ENCODE measurements at regions not wholly inside any gene's neighbourhood (a gene's known extent, or its start where the extent isn't known, plus 50 kb on each side); places are given as distances from the start of the nearest gene placed in this dataset.

- H3F3A ChIP-seq (ENCODE audit: low read depth): no peaks in the 10 kb centered on the region
- no peaks in the 10 kb centered on the region for H4K20me1 ChIP-seq (ENCODE audit: insufficient read depth, low read length, poor library complexity, severe bottlenecking)
- no peak for TF ChIP-seq CTCF (conservative IDR thresholded peaks at IDR 0.05; ENCODE audit: low read length)
- no peak for TF ChIP-seq EZH2phosphoT487 (IDR thresholded peaks at IDR 0.05; ENCODE audit: borderline replicate concordance)
These were observed 253.8 kb upstream of the PLXNA2 start for GRCh38 chr1:208497866-208498541.

GRCh38 chr1:208499026-208499425, 254.8 kb upstream of the PLXNA2 start:
- Histone ChIP-seq H3K9me3 (ENCODE audit: insufficient read depth, low read depth, low read length) (no peaks in the 10 kb centered on the region), H3K9me2 (replicated peaks; ENCODE audit: low read depth, low read length) (no peaks in the 10 kb centered on the region), H3K4me2 (ENCODE audit: low read depth, low read length, poor library complexity, severe bottlenecking) (no peak overlapping the region), H3K79me2 (ENCODE audit: insufficient read depth, low read length) (no peaks in the 10 kb centered on the region), H3K9ac (ENCODE audit: low read depth, low read length, poor library complexity, severe bottlenecking) (no peak overlapping the region), H3K4me1 (ENCODE audit: insufficient read depth, low read length, poor library complexity, severe bottlenecking) (no peaks in the 10 kb centered on the region), H3K4me3 (ENCODE audit: low read length, poor library complexity, severe bottlenecking) (no peak overlapping the region), H3K36me3 (ENCODE audit: insufficient read depth, low read length) (no peaks in the 10 kb centered on the region), H4K20me1 (ENCODE audit: insufficient read depth, low read length, poor library complexity, severe bottlenecking) (no peaks in the 10 kb centered on the region), H2AFZ (ENCODE audit: low read length) (no peak overlapping the region), H3K27me3 (ENCODE audit: insufficient read depth, low read length, poor library complexity, severe bottlenecking) (no peaks in the 10 kb centered on the region), H3F3A (ENCODE audit: low read depth) (no peaks in the 10 kb centered on the region)
- TF ChIP-seq CTCF (conservative IDR thresholded peaks at IDR 0.05; ENCODE audit: low read length) (no peak), EZH2phosphoT487 (IDR thresholded peaks at IDR 0.05; ENCODE audit: borderline replicate concordance) (no peak)

More at GRCh38 chr1:208497866-208498541, 253.8 kb upstream of the PLXNA2 start:
- H3K9me3 ChIP-seq (ENCODE audit: insufficient read depth, low read depth, low read length): no peaks in the 10 kb centered on the region
- no peaks in the 10 kb centered on the region for H3K36me3 ChIP-seq (ENCODE audit: insufficient read depth, low read length)
- no peak overlapping the region for H3K9ac ChIP-seq (ENCODE audit: low read depth, low read length, poor library complexity, severe bottlenecking)
- H2AFZ ChIP-seq (ENCODE audit: low read length): no peak overlapping the region
- H3K9me2 ChIP-seq (replicated peaks; ENCODE audit: low read depth, low read length): no peaks in the 10 kb centered on the region
- no peak overlapping the region for H3K4me3 ChIP-seq (ENCODE audit: low read length, poor library complexity, severe bottlenecking)
- no peaks in the 10 kb centered on the region for H3K79me2 ChIP-seq (ENCODE audit: insufficient read depth, low read length)
- no peaks in the 10 kb centered on the region for H3K27me3 ChIP-seq (ENCODE audit: insufficient read depth, low read length, poor library complexity, severe bottlenecking)
- H3K4me1 ChIP-seq (ENCODE audit: insufficient read depth, low read length, poor library complexity, severe bottlenecking): no peaks in the 10 kb centered on the region
- H3K4me2 ChIP-seq (ENCODE audit: low read depth, low read length, poor library complexity, severe bottlenecking): no peak overlapping the region

- H4K20me1 ChIP-seq (ENCODE audit: insufficient read depth, low read length, poor library complexity, severe bottlenecking): no peaks in the 10 kb centered on the region
- TF ChIP-seq CTCF (conservative IDR thresholded peaks at IDR 0.05; ENCODE audit: low read length) (no peak), EZH2phosphoT487 (IDR thresholded peaks at IDR 0.05; ENCODE audit: borderline replicate concordance) (no peak)
- H3K4me1 ChIP-seq (ENCODE audit: insufficient read depth, low read length, poor library complexity, severe bottlenecking): no peaks in the 10 kb centered on the region
- H3F3A ChIP-seq (ENCODE audit: low read depth): no peaks in the 10 kb centered on the region
- H3K4me2 ChIP-seq (ENCODE audit: low read depth, low read length, poor library complexity, severe bottlenecking): no peak overlapping the region
- no peak overlapping the region for H2AFZ ChIP-seq (ENCODE audit: low read length)
- no peaks in the 10 kb centered on the region for H3K79me2 ChIP-seq (ENCODE audit: insufficient read depth, low read length)
- no peaks in the 10 kb centered on the region for H3K36me3 ChIP-seq (ENCODE audit: insufficient read depth, low read length)
- H3K27me3 ChIP-seq (ENCODE audit: insufficient read depth, low read length, poor library complexity, severe bottlenecking): no peaks in the 10 kb centered on the region
- no peaks in the 10 kb centered on the region for H3K9me2 ChIP-seq (replicated peaks; ENCODE audit: low read depth, low read length)
- H3K4me3 ChIP-seq (ENCODE audit: low read length, poor library complexity, severe bottlenecking): no peak overlapping the region
- no peak overlapping the region for H3K9ac ChIP-seq (ENCODE audit: low read depth, low read length, poor library complexity, severe bottlenecking)
- no peaks in the 10 kb centered on the region for H3K9me3 ChIP-seq (ENCODE audit: insufficient read depth, low read depth, low read length)
These were observed 255.4 kb upstream of the PLXNA2 start for GRCh38 chr1:208499601-208500000.

All from Loucy (cell line).